IMR-90 (cell line): ENCODE measurements at regions not wholly inside any gene's neighbourhood (a gene's known extent, or its start where the extent isn't known, plus 50 kb on each side); places are given as distances from the start of the nearest gene placed in this dataset.
A peak's percentile ranks its signal among the peaks of the same experiment; 100 is the strongest.

Experiments used
- ATAC-seq: fragments of 200-7000 bp; cut with Tn5 transposase; 2 replicates; pipeline ENCODE4 v1.9.1; 2020; ENCODE audit warnings: low read depth, mild to moderate bottlenecking, moderate library complexity
- BruUV-seq: library from RNA; stranded (reverse); fragments of 400-500 nt; replicated peaks from 2 replicates; lab custom pipeline; 2021; lab: Mats Ljungman, UMichigan
- CTCF ChIA-PET: fragments of 300-600 bp; formaldehyde crosslinking; extraction: SDS; loops from one replicate; lab custom pipeline; 2021; ENCODE audit warnings: antibody characterized with exemption; lab: Yijun Ruan, JAX
- POLR2A ChIA-PET: fragments of 300-600 bp; sonication (Branson Sonifier 250); formaldehyde crosslinking; loops from one replicate; lab custom pipeline; 2022; ENCODE audit warnings: antibody characterized with exemption; ENCODE audit not compliant: unreplicated experiment; lab: Charles Lee
- DNase-seq: peaks from one replicate; pipeline ENCODE4 v3.0.0; 2013
- H2AFZ ChIP-seq: replicated peaks from 2 replicates; pipeline ENCODE3; 2013; ENCODE audit warnings: low read length, mild to moderate bottlenecking; ENCODE audit not compliant: poor library complexity
- H2AK5ac ChIP-seq: 2 replicates; pipeline ENCODE4 v1.6.1; 2013; ENCODE audit warnings: low read depth, low read length, inconsistent platforms
- H2AK9ac ChIP-seq: replicated peaks from 2 replicates; pipeline ENCODE3; 2013; ENCODE audit warnings: mild to moderate bottlenecking, low read depth, low read length, moderate library complexity; ENCODE audit not compliant: poor library complexity
- H2BK120ac ChIP-seq: 2 replicates; pipeline ENCODE4 v1.6.1; 2013; ENCODE audit warnings: low read depth, low read length, inconsistent platforms
- H2BK15ac ChIP-seq: 3 replicates; pipeline ENCODE4 v1.6.1; 2013; ENCODE audit warnings: low read depth, low read length, inconsistent platforms
- H2BK20ac ChIP-seq: 2 replicates; pipeline ENCODE4 v1.6.1; 2013; ENCODE audit warnings: low read depth, mild to moderate bottlenecking, inconsistent platforms, low read length, moderate library complexity
- H2BK5ac ChIP-seq: 2 replicates; pipeline ENCODE4 v1.6.1; 2013; ENCODE audit warnings: mild to moderate bottlenecking, low read depth, low read length, inconsistent platforms; ENCODE audit not compliant: poor library complexity, severe bottlenecking
- H3K14ac ChIP-seq: replicated peaks from 2 replicates; pipeline ENCODE4 v1.6.1; 2013; ENCODE audit warnings: low read depth, low read length, inconsistent platforms
- H3K18ac ChIP-seq: 2 replicates; pipeline ENCODE4 v1.6.1; 2013; ENCODE audit warnings: low read depth, low read length, control low read depth
- H3K23ac ChIP-seq: 2 replicates; pipeline ENCODE4 v1.6.1; 2013; ENCODE audit warnings: low read depth, low read length, inconsistent platforms
- H3K27ac ChIP-seq: 2 replicates; pipeline ENCODE4 v1.5.1; 2013; ENCODE audit warnings: mild to moderate bottlenecking, control low read depth, low read length; ENCODE audit not compliant: insufficient read depth
- H3K27me3 ChIP-seq: 2 replicates; pipeline ENCODE4 v1.6.1; 2013; ENCODE audit warnings: low read length; ENCODE audit not compliant: control insufficient read depth, insufficient read depth
- H3K36me3 ChIP-seq: 2 replicates; pipeline ENCODE4 v1.6.1; 2013; ENCODE audit warnings: low read length, mixed read lengths; ENCODE audit not compliant: control insufficient read depth, insufficient read depth
- H3K4ac ChIP-seq: 2 replicates; pipeline ENCODE4 v1.6.1; 2013; ENCODE audit warnings: low read depth, low read length, inconsistent platforms
- H3K4me1 ChIP-seq: 2 replicates; pipeline ENCODE4 v1.6.1; 2013; ENCODE audit warnings: low read length, mixed read lengths; ENCODE audit not compliant: control insufficient read depth, insufficient read depth
- H3K4me2 ChIP-seq: 2 replicates; pipeline ENCODE4 v1.6.1; 2013; ENCODE audit warnings: low read depth, mild to moderate bottlenecking, control low read depth, low read length, moderate library complexity
- H3K4me3 ChIP-seq: 2 replicates; pipeline ENCODE4 v1.5.1; 2013; ENCODE audit warnings: low read depth, mild to moderate bottlenecking, control low read depth, low read length, moderate library complexity; ENCODE audit not compliant: insufficient read depth
- H3K56ac ChIP-seq: 2 replicates; pipeline ENCODE4 v1.6.1; 2013; ENCODE audit warnings: low read length, inconsistent platforms; ENCODE audit not compliant: insufficient read depth; ENCODE audit errors: extremely low read depth
- H3K79me1 ChIP-seq, 2 experiments: 2 replicates each; pipeline ENCODE4 v1.6.1; 2013; ENCODE audit warnings: low read length in 2 of 2, inconsistent platforms in 1 of 2, low read depth in 1 of 2
- H3K9ac ChIP-seq: 2 replicates; pipeline ENCODE4 v1.6.1; 2013; ENCODE audit warnings: low read depth, low read length, control low read depth
- H3K9me1 ChIP-seq: 2 replicates; pipeline ENCODE4 v1.6.1; 2013; ENCODE audit warnings: low read length, inconsistent platforms; ENCODE audit not compliant: insufficient read depth
- H3K9me3 ChIP-seq: 2 replicates; pipeline ENCODE4 v1.6.1; 2013; ENCODE audit warnings: low read length; ENCODE audit not compliant: control insufficient read depth, insufficient read depth
- H4K20me1 ChIP-seq: 2 replicates; pipeline ENCODE4 v1.6.1; 2013; ENCODE audit warnings: low read length, inconsistent platforms; ENCODE audit not compliant: insufficient read depth
- H4K5ac ChIP-seq: 2 replicates; pipeline ENCODE4 v1.6.1; 2013; ENCODE audit warnings: mild to moderate bottlenecking, low read depth, low read length, control low read depth
- H4K8ac ChIP-seq, 2 experiments: 2 replicates each; pipeline ENCODE4 v1.6.1; 2013; ENCODE audit warnings: low read depth in 2 of 2, low read length in 2 of 2, control low read depth in 1 of 2, inconsistent platforms in 1 of 2
- H4K91ac ChIP-seq: 2 replicates; pipeline ENCODE4 v1.6.1; 2013; ENCODE audit warnings: low read depth, low read length, inconsistent platforms; ENCODE audit not compliant: insufficient read depth
- BHLHE40 ChIP-seq: fragments of 150-350 bp; IDR thresholded peaks from 2 replicates; pipeline ENCODE4 v1.6.1; 2016; ENCODE audit warnings: mild to moderate bottlenecking, low read depth, low read length
- CEBPB ChIP-seq: IDR thresholded peaks from 2 replicates; pipeline ENCODE4 v1.6.1; 2012; ENCODE audit warnings: low read depth, low read length, improper control_type of control experiment
- CHD1 ChIP-seq: IDR thresholded peaks from 2 replicates; pipeline ENCODE4 v1.6.1; 2012; ENCODE audit warnings: low read depth, low read length, improper control_type of control experiment
- CTCF ChIP-seq: conservative IDR thresholded peaks from 2 replicates; pipeline ENCODE4 v1.5.1; 2012; ENCODE audit warnings: mild to moderate bottlenecking, low read depth, low read length, improper control_type of control experiment
- FOS ChIP-seq: fragments of 150-350 bp; IDR thresholded peaks from 2 replicates; pipeline ENCODE4 v1.6.1; 2016; ENCODE audit warnings: low read depth, low read length
- MAFK ChIP-seq: IDR thresholded peaks from 2 replicates; pipeline ENCODE4 v1.6.1; 2012; ENCODE audit warnings: low read depth, low read length, improper control_type of control experiment
- MAZ ChIP-seq: IDR thresholded peaks from 2 replicates; pipeline ENCODE4 v1.6.1; 2012; ENCODE audit warnings: low read depth, mild to moderate bottlenecking, low read length, improper control_type of control experiment, moderate library complexity, borderline replicate concordance
- MXI1 ChIP-seq: IDR thresholded peaks from 2 replicates; pipeline ENCODE4 v1.6.1; 2012; ENCODE audit warnings: low read depth, mild to moderate bottlenecking, low read length, moderate library complexity, borderline replicate concordance
- NFE2L2 ChIP-seq: fragments of 150-350 bp; IDR thresholded peaks from 2 replicates; pipeline ENCODE4 v1.6.1; 2016; ENCODE audit warnings: low read depth, mild to moderate bottlenecking, low read length
- POLR2A ChIP-seq: IDR thresholded peaks from 2 replicates; pipeline ENCODE4 v1.6.1; 2012; ENCODE audit warnings: mild to moderate bottlenecking, low read depth, low read length
- RAD21 ChIP-seq: IDR thresholded peaks from 2 replicates; pipeline ENCODE4 v1.6.1; 2012; ENCODE audit warnings: low read length, improper control_type of control experiment
- RCOR1 ChIP-seq: IDR thresholded peaks from 2 replicates; pipeline ENCODE4 v1.6.1; 2012; ENCODE audit warnings: mild to moderate bottlenecking, low read length, improper control_type of control experiment; ENCODE audit not compliant: insufficient replicate concordance
- RFX5 ChIP-seq: IDR thresholded peaks from 2 replicates; pipeline ENCODE4 v1.8.0; 2012; ENCODE audit warnings: low read depth, mild to moderate bottlenecking, low read length, moderate library complexity
- SMC3 ChIP-seq: fragments of 150-350 bp; IDR thresholded peaks from 2 replicates; pipeline ENCODE4 v1.6.1; 2016; ENCODE audit warnings: low read depth, mild to moderate bottlenecking, antibody characterized with exemption, low read length, moderate library complexity
- USF2 ChIP-seq: fragments of 150-350 bp; IDR thresholded peaks from 2 replicates; pipeline ENCODE4 v1.6.1; 2017; ENCODE audit warnings: mild to moderate bottlenecking, antibody characterized with exemption, low read length, low read depth
- WGBS, 2 experiments: methylation state at CpG; one replicate each; pipeline versions ENCODE4 v1.1.5 to v1.1.7; 2013; ENCODE audit warnings: missing lambda C conversion rate in 2 of 2; ENCODE audit not compliant: insufficient read length in 1 of 2; ENCODE audit errors: extremely low coverage in 2 of 2; 5-methylcytosine and 5-hydroxymethylcytosine counted together
- dilution Hi-C: fragments of 300-500 bp; cut with HindIII; formaldehyde crosslinking; loops from one replicate; pipeline ENCODE4 v1.14.3; 2018; ENCODE audit warnings: low sequenced_read_pairs; ENCODE audit not compliant: unreplicated experiment
- in situ Hi-C: fragments of 300-500 bp; cut with MboI; formaldehyde crosslinking; loops from 3 replicates; pipeline ENCODE4 v1.14.3; 2019; ENCODE audit warnings: low sequenced_read_pairs, inconsistent platforms, mixed read lengths
- intact Hi-C: fragments of 100-400 bp; cut with micrococcal nuclease; formaldehyde crosslinking; loops from 2 replicates; pipeline ENCODE4 v1.10.0; 2022
- TF ChIP-seq, protein P1 (sequence below): fragments of 150-350 bp; IDR thresholded peaks from 2 replicates; pipeline ENCODE4 v1.6.1; 2016; ENCODE audit warnings: low read depth, mild to moderate bottlenecking, low read length, moderate library complexity, borderline replicate concordance

- DNase-seq (peak; percentile 37), ATAC-seq (no peak)
- Histone ChIP-seq H3K18ac (no peak overlapping the region), H3K14ac (no peak overlapping the region), H3K4me3 (no peak overlapping the region), H2AK5ac (no peak overlapping the region), H3K4me2 (no peak overlapping the region), H3K9me3 (no peaks in the 10 kb centered on the region), H4K20me1 (no peaks in the 10 kb centered on the region), H3K27ac (no peak overlapping the region), H2BK20ac (no peak overlapping the region), H4K8ac (no peak overlapping the region), H3K27me3 (no peaks in the 10 kb centered on the region), H2BK15ac (no peak overlapping the region), H3K4ac (no peak overlapping the region), H3K9me1 (no peaks in the 10 kb centered on the region), H3K23ac (no peak overlapping the region), H3K9ac (no peak overlapping the region), H3K36me3 (no peaks in the 10 kb centered on the region), H3K56ac (no peak overlapping the region), H2BK120ac (no peak overlapping the region), H2AK9ac (no peak overlapping the region), H3K79me1 (no peaks in the 10 kb centered on the region), H3K4me1 (peaks cover 7% of the 10 kb centered on the region), H2AFZ (no peak overlapping the region), H4K91ac (no peak overlapping the region), H4K5ac (no peak overlapping the region), H2BK5ac (no peak overlapping the region)
- in situ Hi-C loops, result no loop called here
- dilution Hi-C loops, result no loop called here
- WGBS, 2 experiments, result no CpG with 5 or more reads among the region's 2 CpGs
- CTCF ChIA-PET, result no interaction called here
- no TSS peak for BruUV-seq
- POLR2A ChIA-PET, result no interaction called here
- intact Hi-C loops, result loop anchor here (5.0 kb wide), 1 partner anchor 58 kb away; no protein-coding TSS in a partner anchor
- TF ChIP-seq CEBPB (no peak), FOS (no peak), CHD1 (no peak), NFE2L2 (no peak), SMC3 (no peak), RCOR1 (no peak), POLR2A (no peak), RFX5 (no peak), USF2 (no peak), MXI1 (no peak), CTCF (no peak), MAFK (no peak), RAD21 (no peak), MAZ (no peak), BHLHE40 (no peak)
- TF ChIP-seq, protein P1, sequence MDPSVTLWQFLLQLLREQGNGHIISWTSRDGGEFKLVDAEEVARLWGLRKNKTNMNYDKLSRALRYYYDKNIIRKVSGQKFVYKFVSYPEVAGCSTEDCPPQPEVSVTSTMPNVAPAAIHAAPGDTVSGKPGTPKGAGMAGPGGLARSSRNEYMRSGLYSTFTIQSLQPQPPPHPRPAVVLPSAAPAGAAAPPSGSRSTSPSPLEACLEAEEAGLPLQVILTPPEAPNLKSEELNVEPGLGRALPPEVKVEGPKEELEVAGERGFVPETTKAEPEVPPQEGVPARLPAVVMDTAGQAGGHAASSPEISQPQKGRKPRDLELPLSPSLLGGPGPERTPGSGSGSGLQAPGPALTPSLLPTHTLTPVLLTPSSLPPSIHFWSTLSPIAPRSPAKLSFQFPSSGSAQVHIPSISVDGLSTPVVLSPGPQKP, result no peak
Observed at GRCh38 chr15:62880278-62880677, 162.3 kb upstream of the TPM1 start.
